ENCODE measurements at regions not wholly inside any gene's neighbourhood (a gene's known extent, or its start where the extent isn't known, plus 50 kb on each side); places are given as distances from the start of the nearest gene placed in this dataset.

DNA sequence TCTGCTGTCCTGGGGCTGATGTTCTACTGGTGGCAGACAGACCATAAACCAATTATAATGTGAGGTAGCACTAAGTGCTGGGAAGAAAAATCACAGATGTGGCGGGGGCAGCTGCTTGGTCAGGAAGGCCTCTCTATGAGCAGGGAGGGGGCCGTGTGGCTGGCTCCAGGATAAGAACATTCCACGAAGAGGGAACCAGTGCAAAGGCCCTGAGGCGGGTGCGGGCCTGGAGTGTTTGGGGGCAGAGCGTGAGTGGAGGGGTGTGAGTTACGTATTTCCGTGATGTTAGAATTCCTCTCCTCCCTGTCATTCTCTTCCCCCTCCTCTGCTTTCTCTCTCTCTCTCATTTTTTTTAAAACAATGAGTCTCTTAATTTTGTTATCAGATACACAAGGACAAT, 67.2 kb downstream of the CEBPB start:
- Histone ChIP-seq H3K27ac (ENCODE audit: low read length) (no peak overlapping the region), H3K4me2 (ENCODE audit: low read depth, low read length) (no peak overlapping the region), H2AFZ (ENCODE audit: low read length) (no peak overlapping the region), H3K9ac (ENCODE audit: low read length) (no peak overlapping the region), H3K4me1 (ENCODE audit: low read length) (no peaks in the 10 kb centered on the region), H3F3A (ENCODE audit: insufficient read depth, low read length) (no peaks in the 10 kb centered on the region), H3K79me2 (ENCODE audit: low read length) (no peaks in the 10 kb centered on the region), H3K36me3 (replicated peaks; ENCODE audit: insufficient read depth, low read length) (no peaks in the 10 kb centered on the region), H4K20me1 (ENCODE audit: insufficient read depth, low read length) (no peaks in the 10 kb centered on the region), H3K27me3 (replicated peaks; ENCODE audit: insufficient read depth, low read length) (peaks cover 24% of the 10 kb centered on the region), H3K4me3 (ENCODE audit: low read length) (no peak overlapping the region), H3K9me3 (replicated peaks; ENCODE audit: insufficient read depth, low read length) (no peaks in the 10 kb centered on the region), H3K9me2 (replicated peaks; ENCODE audit: insufficient read depth, low read length) (no peaks in the 10 kb centered on the region)
- TF ChIP-seq EZH2phosphoT487 (IDR thresholded peaks at IDR 0.05; ENCODE audit: low read length) (no peak), CTCF (IDR thresholded peaks at IDR 0.05; ENCODE audit: low read length) (no peak), EZH2 (optimal IDR thresholded peaks at IDR 0.05; ENCODE audit: low read depth, low read length) (no peak)
- DNase-seq = no peak

DNA sequence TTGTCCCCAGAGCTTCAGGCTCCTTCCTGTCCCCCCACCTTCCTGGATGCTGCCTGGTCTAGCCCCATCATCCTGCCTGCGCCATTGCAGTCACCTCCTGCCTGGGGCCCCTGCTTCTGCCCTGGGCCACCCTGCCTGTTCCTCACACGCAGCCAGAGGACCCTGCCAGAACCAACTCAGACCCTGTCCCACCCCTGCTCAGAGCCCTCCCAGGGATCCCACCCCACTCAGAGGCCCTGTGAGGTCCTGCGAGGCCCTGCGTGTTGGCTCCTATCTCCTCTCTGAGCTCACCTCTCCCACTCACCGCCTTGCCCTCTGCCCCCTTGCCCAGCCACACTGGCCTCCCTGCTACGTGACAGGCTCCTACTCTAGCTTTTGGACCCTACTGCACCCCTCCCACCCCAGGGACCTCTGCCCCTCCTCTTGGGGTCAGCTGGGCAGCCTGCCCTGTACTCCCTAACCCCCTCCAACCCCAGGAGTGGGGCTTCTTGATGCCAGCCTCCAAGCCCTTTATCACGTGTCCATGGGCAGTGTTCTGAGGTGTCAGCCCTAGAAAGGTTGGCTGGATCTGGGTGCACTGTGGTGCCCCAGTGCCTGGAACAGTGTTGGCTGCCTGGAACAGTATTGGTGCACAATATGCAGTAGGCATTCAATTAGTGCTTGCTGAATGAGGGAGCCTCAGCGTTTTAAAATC, 68.3 kb downstream of the CEBPB start:
- Histone ChIP-seq H3F3A (ENCODE audit: insufficient read depth, low read length) (no peaks in the 10 kb centered on the region), H3K4me1 (ENCODE audit: low read length) (no peaks in the 10 kb centered on the region), H2AFZ (ENCODE audit: low read length) (no peak overlapping the region), H3K4me3 (ENCODE audit: low read length) (no peak overlapping the region), H4K20me1 (ENCODE audit: insufficient read depth, low read length) (no peaks in the 10 kb centered on the region), H3K36me3 (replicated peaks; ENCODE audit: insufficient read depth, low read length) (no peaks in the 10 kb centered on the region), H3K4me2 (ENCODE audit: low read depth, low read length) (no peak overlapping the region), H3K9me2 (replicated peaks; ENCODE audit: insufficient read depth, low read length) (no peaks in the 10 kb centered on the region), H3K27me3 (replicated peaks; ENCODE audit: insufficient read depth, low read length) (peaks cover 24% of the 10 kb centered on the region), H3K27ac (ENCODE audit: low read length) (no peak overlapping the region), H3K79me2 (ENCODE audit: low read length) (no peaks in the 10 kb centered on the region), H3K9ac (ENCODE audit: low read length) (no peak overlapping the region), H3K9me3 (replicated peaks; ENCODE audit: insufficient read depth, low read length) (no peaks in the 10 kb centered on the region)
- no peak for DNase-seq
- TF ChIP-seq CTCF (IDR thresholded peaks at IDR 0.05; ENCODE audit: low read length) = no peak

DNA sequence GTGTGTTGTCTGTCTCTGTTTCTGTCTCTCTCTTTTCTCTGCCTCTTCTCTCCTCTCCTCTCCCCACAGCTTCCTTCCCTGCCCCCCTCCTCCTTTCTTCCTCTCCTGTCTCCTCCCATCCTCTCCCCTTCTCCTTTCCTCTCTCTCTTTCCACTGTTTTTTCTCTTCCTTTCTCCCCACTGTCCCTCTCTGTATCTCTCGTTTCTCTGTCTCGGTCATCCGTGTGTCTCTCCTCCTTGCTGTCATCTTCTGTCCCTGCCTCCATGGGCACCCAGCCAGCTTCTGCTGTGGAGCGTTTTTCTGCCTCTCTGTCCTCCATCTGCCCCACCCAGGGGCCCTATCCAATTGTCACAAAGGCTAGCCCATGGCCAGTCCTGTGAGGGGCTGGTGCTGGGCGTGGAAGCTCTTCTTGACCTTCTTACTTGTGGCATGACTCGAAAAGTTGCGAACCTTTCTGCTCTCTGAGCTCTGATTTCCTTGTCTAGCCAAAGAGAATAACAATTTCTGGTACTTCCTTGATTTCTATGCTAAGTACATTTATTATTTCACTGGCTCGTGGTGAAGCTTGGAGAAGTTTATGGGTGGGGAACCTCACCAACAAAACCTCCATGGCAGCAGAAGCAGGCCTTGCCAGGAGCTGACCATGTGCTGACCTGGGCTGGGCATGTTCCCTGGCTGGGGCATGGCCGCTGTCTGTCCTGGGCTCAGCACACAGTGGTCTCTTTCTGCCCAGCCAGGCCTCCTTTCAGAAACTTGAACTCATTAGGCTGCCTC, 69.3 kb downstream of the CEBPB start:
- no peak overlapping the region for H3K27ac ChIP-seq (ENCODE audit: low read length)
- no peak overlapping the region for H3K4me3 ChIP-seq (ENCODE audit: low read length)
- peaks cover 29% of the 10 kb centered on the region for H3K27me3 ChIP-seq (replicated peaks; ENCODE audit: insufficient read depth, low read length)
- no peak overlapping the region for H2AFZ ChIP-seq (ENCODE audit: low read length)
- H4K20me1 ChIP-seq (ENCODE audit: insufficient read depth, low read length) = no peaks in the 10 kb centered on the region
- no peak overlapping the region for H3K4me2 ChIP-seq (ENCODE audit: low read depth, low read length)
- H3K36me3 ChIP-seq (replicated peaks; ENCODE audit: insufficient read depth, low read length) = no peaks in the 10 kb centered on the region
- no peaks in the 10 kb centered on the region for H3K79me2 ChIP-seq (ENCODE audit: low read length)
- DNase-seq = no peak
- no peaks in the 10 kb centered on the region for H3K9me3 ChIP-seq (replicated peaks; ENCODE audit: insufficient read depth, low read length)
- H3K9me2 ChIP-seq (replicated peaks; ENCODE audit: insufficient read depth, low read length) = no peaks in the 10 kb centered on the region
- TF ChIP-seq EZH2phosphoT487 (IDR thresholded peaks at IDR 0.05; ENCODE audit: low read length) = no peak
- no peak for TF ChIP-seq EZH2 (optimal IDR thresholded peaks at IDR 0.05; ENCODE audit: low read depth, low read length)
- TF ChIP-seq CTCF (IDR thresholded peaks at IDR 0.05; ENCODE audit: low read length) = no peak
- no peak overlapping the region for H3K9ac ChIP-seq (ENCODE audit: low read length)
- H3F3A ChIP-seq (ENCODE audit: insufficient read depth, low read length) = no peaks in the 10 kb centered on the region
- H3K4me1 ChIP-seq (ENCODE audit: low read length) = no peaks in the 10 kb centered on the region
